CD4-positive, alpha-beta T cell treated with Interleukin-15 for 1 hour (primary cell): ENCODE measurements at regions not wholly inside any gene's neighbourhood (a gene's known extent, or its start where the extent isn't known, plus 50 kb on each side); places are given as distances from the start of the nearest gene placed in this dataset.

Source experiments
- DNase-seq: peaks from one replicate; pipeline ENCODE4 v3.0.0-alpha.2; 2020

GRCh38 chr1:240004086-240004749 is 87.5 kb upstream of the FMN2 start:
- DNase-seq, result no peak

- DNase-seq, result no peak
Measured at GRCh38 chr1:240005997-240006650, 85.6 kb upstream of the FMN2 start.

GRCh38 chr1:240008298-240008697 is 83.4 kb upstream of the FMN2 start:
- DNase-seq, result no peak

GRCh38 chr1:240014051-240014450 is 77.6 kb upstream of the FMN2 start:
- no peak for DNase-seq

GRCh38 chr1:240018617-240019016 is 73.1 kb upstream of the FMN2 start:
- DNase-seq, result no peak

GRCh38 chr1:240019524-240019923 is 72.2 kb upstream of the FMN2 start:
- DNase-seq, result no peak

- no peak for DNase-seq
Measured at GRCh38 chr1:240020871-240021270, 70.8 kb upstream of the FMN2 start.

- DNase-seq, result no peak
Measured at GRCh38 chr1:240021709-240022108, 70.0 kb upstream of the FMN2 start.

- no peak for DNase-seq
Measured at GRCh38 chr1:240027059-240027462, 64.6 kb upstream of the FMN2 start.

GRCh38 chr1:240029418-240029817 is 62.3 kb upstream of the FMN2 start:
- DNase-seq, result no peak

GRCh38 chr1:240030236-240030635 is 61.4 kb upstream of the FMN2 start:
- no peak for DNase-seq

- no peak for DNase-seq
Measured at GRCh38 chr1:240031009-240031408, 60.7 kb upstream of the FMN2 start.

- DNase-seq, result no peak
Measured at GRCh38 chr1:240031414-240031813, 60.3 kb upstream of the FMN2 start.

GRCh38 chr1:240033406-240033805 is 58.3 kb upstream of the FMN2 start:
- no peak for DNase-seq

GRCh38 chr1:240036526-240036925 is 55.2 kb upstream of the FMN2 start:
- no peak for DNase-seq
